HG03520 (cell line): ENCODE measurements at regions not wholly inside any gene's neighbourhood (a gene's known extent, or its start where the extent isn't known, plus 50 kb on each side); places are given as distances from the start of the nearest gene placed in this dataset.

Source experiments
- ATAC-seq: cut with Tn5 transposase; IDR thresholded peaks from one replicate; pipeline ENCODE4 v1.9.1; 2021; ENCODE audit warnings: mild to moderate bottlenecking, moderate library complexity; ENCODE audit not compliant: unreplicated experiment

GRCh38 chr10:25661632-25662031, 272.4 kb upstream of the MYO3A start:
- ATAC-seq, result no peak

GRCh38 chr10:25666276-25666675, 267.8 kb upstream of the MYO3A start:
- ATAC-seq, result no peak

- ATAC-seq, result no peak
Measured at GRCh38 chr10:25675204-25675603, 258.8 kb upstream of the MYO3A start.

- no peak for ATAC-seq
Measured at GRCh38 chr10:25675615-25676014, 258.4 kb upstream of the MYO3A start.

GRCh38 chr10:25678220-25678619, 255.8 kb upstream of the MYO3A start:
- no peak for ATAC-seq

GRCh38 chr10:25678666-25679065, 255.4 kb upstream of the MYO3A start:
- ATAC-seq, result no peak

- ATAC-seq, result no peak
Measured at GRCh38 chr10:25682203-25682851, 251.7 kb upstream of the MYO3A start.

- ATAC-seq, result no peak
Measured at GRCh38 chr10:25683344-25683743, 250.7 kb upstream of the MYO3A start.

- no peak for ATAC-seq
Measured at GRCh38 chr10:25687521-25687920, 246.5 kb upstream of the MYO3A start.

- ATAC-seq, result no peak
Measured at GRCh38 chr10:25689346-25690100, 244.5 kb upstream of the MYO3A start.

GRCh38 chr10:25692761-25693160, 241.3 kb upstream of the MYO3A start:
- no peak for ATAC-seq

- no peak for ATAC-seq
Measured at GRCh38 chr10:25694206-25694933, 239.7 kb upstream of the MYO3A start.

GRCh38 chr10:25694971-25695370, 239.1 kb upstream of the MYO3A start:
- ATAC-seq, result no peak

- ATAC-seq, result no peak
Measured at GRCh38 chr10:25695586-25695985, 238.4 kb upstream of the MYO3A start.

GRCh38 chr10:25696013-25696708, 237.9 kb upstream of the MYO3A start:
- ATAC-seq, result no peak

- no peak for ATAC-seq
Measured at GRCh38 chr10:25697412-25697811, 236.6 kb upstream of the MYO3A start.

GRCh38 chr10:25698638-25699037, 235.4 kb upstream of the MYO3A start:
- ATAC-seq, result no peak

- no peak for ATAC-seq
Measured at GRCh38 chr10:25699631-25700030, 234.4 kb upstream of the MYO3A start.

GRCh38 chr10:25701652-25702051, 232.4 kb upstream of the MYO3A start:
- ATAC-seq, result no peak

GRCh38 chr10:25704622-25705021, 229.4 kb upstream of the MYO3A start:
- no peak for ATAC-seq

- ATAC-seq, result no peak
Measured at GRCh38 chr10:25707572-25707971, 226.5 kb upstream of the MYO3A start.
